Neural progenitor cell (in vitro differentiated cells): ENCODE measurements at regions not wholly inside any gene's neighbourhood (a gene's known extent, or its start where the extent isn't known, plus 50 kb on each side); places are given as distances from the start of the nearest gene placed in this dataset.
A peak's percentile ranks its signal among the peaks of the same experiment; 100 is the strongest.

Source experiments
- DNase-seq: peaks from one replicate; pipeline ENCODE4 v3.0.0-alpha.2; 2016; ENCODE audit warnings: low spot score
- H2AFZ ChIP-seq: fragments of 200-600 bp; sonication (generic); replicated peaks from 2 replicates; pipeline ENCODE4 v1.6.1; 2016; ENCODE audit warnings: antibody characterized with exemption
- H3F3A ChIP-seq: fragments of 200-600 bp; sonication (generic); 2 replicates; pipeline ENCODE4 v1.6.1; 2016; ENCODE audit warnings: antibody characterized with exemption, low read depth
- H3K27ac ChIP-seq: fragments of 200-600 bp; sonication (generic); 2 replicates; pipeline ENCODE4 v1.5.1; 2016; ENCODE audit warnings: mild to moderate bottlenecking
- H3K27me3 ChIP-seq: fragments of 200-600 bp; sonication (generic); 2 replicates; pipeline ENCODE4 v1.6.1; 2016; ENCODE audit warnings: mild to moderate bottlenecking, moderate library complexity
- H3K36me3 ChIP-seq: fragments of 200-600 bp; sonication (generic); 2 replicates; pipeline ENCODE4 v1.5.1; 2016
- H3K4me1 ChIP-seq: fragments of 200-600 bp; sonication (generic); 2 replicates; pipeline ENCODE4 v1.6.1; 2016; ENCODE audit warnings: mixed run types
- H3K4me2 ChIP-seq: fragments of 200-600 bp; sonication (generic); 2 replicates; pipeline ENCODE4 v1.6.1; 2016
- H3K4me3 ChIP-seq: fragments of 200-600 bp; sonication (generic); 2 replicates; pipeline ENCODE4 v1.5.1; 2016
- H3K79me2 ChIP-seq: fragments of 200-600 bp; sonication (generic); 2 replicates; pipeline ENCODE4 v1.6.1; 2016; ENCODE audit warnings: low read depth
- H3K9ac ChIP-seq: fragments of 200-600 bp; sonication (generic); 2 replicates; pipeline ENCODE4 v1.6.1; 2016
- H3K9me3 ChIP-seq: fragments of 200-600 bp; sonication (generic); 2 replicates; pipeline ENCODE4 v1.5.1; 2016; ENCODE audit warnings: low read depth
- H4K20me1 ChIP-seq: fragments of 200-600 bp; sonication (generic); 2 replicates; pipeline ENCODE4 v1.6.1; 2016; ENCODE audit warnings: low read depth
- H3K27ac Mint-ChIP-seq: 3 replicates; pipeline ENCODE4 v1.8.0; 2021; ENCODE audit warnings: mixed read lengths
- H3K27me3 Mint-ChIP-seq: 2 replicates; pipeline ENCODE4 v1.8.0; 2022; ENCODE audit warnings: low read depth, mild to moderate bottlenecking, inconsistent platforms, moderate library complexity, mixed read lengths; ENCODE audit not compliant: insufficient read depth
- H3K36me3 Mint-ChIP-seq: 3 replicates; pipeline ENCODE4 v1.8.0; 2021; ENCODE audit warnings: mixed read lengths
- H3K4me1 Mint-ChIP-seq: 3 replicates; pipeline ENCODE4 v1.8.0; 2021; ENCODE audit warnings: mixed read lengths
- H3K4me3 Mint-ChIP-seq: 3 replicates; pipeline ENCODE4 v1.8.0; 2021; ENCODE audit warnings: mild to moderate bottlenecking, moderate library complexity, mixed read lengths
- H3K9me3 Mint-ChIP-seq: 3 replicates; pipeline ENCODE4 v1.8.0; 2020; ENCODE audit warnings: mixed read lengths
- CTCF ChIP-seq: fragments of 200-600 bp; sonication (generic); IDR thresholded peaks from 2 replicates; pipeline ENCODE4 v1.5.1; 2017; ENCODE audit warnings: antibody characterized with exemption, mild to moderate bottlenecking
- EZH2 ChIP-seq: fragments of 200-600 bp; sonication (generic); IDR thresholded peaks from 2 replicates; pipeline ENCODE4 v1.6.1; 2017; ENCODE audit warnings: antibody characterized with exemption, mild to moderate bottlenecking, moderate library complexity
- EZH2phosphoT487 ChIP-seq: fragments of 200-600 bp; sonication (generic); IDR thresholded peaks from 2 replicates; pipeline ENCODE4 v1.6.1; 2017; ENCODE audit warnings: antibody characterized with exemption

- H3K4me1 Mint-ChIP-seq, result peaks cover 22% of the 10 kb centered on the region
- no peak overlapping the region for H2AFZ ChIP-seq
- H3K4me1 ChIP-seq, result no peaks in the 10 kb centered on the region
- no peak overlapping the region for H3K4me3 Mint-ChIP-seq
- H3K27me3 Mint-ChIP-seq, result no peaks in the 10 kb centered on the region
- H3K79me2 ChIP-seq, result no peaks in the 10 kb centered on the region
- H4K20me1 ChIP-seq, result no peaks in the 10 kb centered on the region
- H3K9ac ChIP-seq, result no peak overlapping the region
- H3K36me3 ChIP-seq, result no peaks in the 10 kb centered on the region
- DNase-seq, result no peak
- no peaks in the 10 kb centered on the region for H3K9me3 Mint-ChIP-seq
- TF ChIP-seq EZH2, result no peak
- no peak for TF ChIP-seq EZH2phosphoT487
- TF ChIP-seq CTCF, result no peak
- peak overlapping the region; percentile 25 for H3K27ac Mint-ChIP-seq
- H3K36me3 Mint-ChIP-seq, result no peaks in the 10 kb centered on the region
- no peak overlapping the region for H3K27ac ChIP-seq
- no peak overlapping the region for H3K4me2 ChIP-seq
- no peaks in the 10 kb centered on the region for H3K9me3 ChIP-seq
- no peak overlapping the region for H3K4me3 ChIP-seq
- no peaks in the 10 kb centered on the region for H3F3A ChIP-seq
- H3K27me3 ChIP-seq, result no peaks in the 10 kb centered on the region
These were observed 261.3 kb upstream of the CHRM3 start for GRCh38 chr1:239125027-239125426.

- H3K9me3 ChIP-seq, result no peaks in the 10 kb centered on the region
- TF ChIP-seq EZH2 (no peak), CTCF (no peak), EZH2phosphoT487 (no peak)
- no peaks in the 10 kb centered on the region for H3K27me3 ChIP-seq
- H3K9ac ChIP-seq, result no peak overlapping the region
- H3K27me3 Mint-ChIP-seq, result no peaks in the 10 kb centered on the region
- no peaks in the 10 kb centered on the region for H3K79me2 ChIP-seq
- no peak overlapping the region for H3K4me3 ChIP-seq
- no peaks in the 10 kb centered on the region for H4K20me1 ChIP-seq
- H3K27ac Mint-ChIP-seq, result no peak overlapping the region
- no peaks in the 10 kb centered on the region for H3F3A ChIP-seq
- H3K4me1 Mint-ChIP-seq, result peaks cover 22% of the 10 kb centered on the region
- H3K36me3 Mint-ChIP-seq, result no peaks in the 10 kb centered on the region
- no peaks in the 10 kb centered on the region for H3K36me3 ChIP-seq
- no peaks in the 10 kb centered on the region for H3K9me3 Mint-ChIP-seq
- H3K27ac ChIP-seq, result no peak overlapping the region
- H3K4me2 ChIP-seq, result no peak overlapping the region
- peak overlapping the region; percentile 37 for H2AFZ ChIP-seq
- H3K4me1 ChIP-seq, result no peaks in the 10 kb centered on the region
- no peak for DNase-seq
- H3K4me3 Mint-ChIP-seq, result no peak overlapping the region
These were observed 263.1 kb upstream of the CHRM3 start for GRCh38 chr1:239123260-239123659.

- H3K27ac ChIP-seq, result no peak overlapping the region
- no peak overlapping the region for H2AFZ ChIP-seq
- no peaks in the 10 kb centered on the region for H3K36me3 ChIP-seq
- no peak overlapping the region for H3K4me3 ChIP-seq
- Mint-ChIP-seq H3K4me1 (no peaks in the 10 kb centered on the region), H3K27ac (no peak overlapping the region), H3K36me3 (no peaks in the 10 kb centered on the region), H3K4me3 (no peak overlapping the region), H3K9me3 (no peaks in the 10 kb centered on the region), H3K27me3 (peaks cover 6% of the 10 kb centered on the region)
- no peaks in the 10 kb centered on the region for H4K20me1 ChIP-seq
- H3K27me3 ChIP-seq, result no peaks in the 10 kb centered on the region
- H3K9ac ChIP-seq, result no peak overlapping the region
- no peak for DNase-seq
- no peak overlapping the region for H3K4me2 ChIP-seq
- H3K79me2 ChIP-seq, result no peaks in the 10 kb centered on the region
- H3K4me1 ChIP-seq, result no peaks in the 10 kb centered on the region
- H3F3A ChIP-seq, result no peaks in the 10 kb centered on the region
- H3K9me3 ChIP-seq, result no peaks in the 10 kb centered on the region
- TF ChIP-seq EZH2phosphoT487, result no peak
- no peak for TF ChIP-seq CTCF
- TF ChIP-seq EZH2, result no peak
These were observed 274.1 kb upstream of the CHRM3 start for GRCh38 chr1:239112101-239112935.
